Liver (tissue), 8 donors: ENCODE measurements at regions not wholly inside any gene's neighbourhood (a gene's known extent, or its start where the extent isn't known, plus 50 kb on each side); places are given as distances from the start of the nearest gene placed in this dataset.

ENCODE experiments used
- DNase-seq: peaks from one replicate; pipeline ENCODE4 v3.0.0-alpha.2; 2017; ENCODE audit warnings: low spot score
- H3K27ac ChIP-seq, 2 donors: one replicate each; pipeline ENCODE4 v1.7.0; 2013; ENCODE audit warnings: inconsistent platforms in 2 of 2, low read length in 2 of 2, control low read depth in 1 of 2, low read depth in 1 of 2, mild to moderate bottlenecking in 1 of 2
- H3K27me3 ChIP-seq, 4 donors: one replicate each; pipeline versions ENCODE4 v1.6.1 to v1.7.0; 2013; ENCODE audit warnings: low read length in 3 of 4, inconsistent platforms in 1 of 4, mild to moderate bottlenecking in 1 of 4, moderate library complexity in 1 of 4; ENCODE audit not compliant: control insufficient read depth in 4 of 4, insufficient read depth in 4 of 4
- H3K36me3 ChIP-seq, 4 donors: one replicate each; pipeline versions ENCODE4 v1.6.1 to v1.7.0; 2013; ENCODE audit warnings: low read length in 3 of 4, mild to moderate bottlenecking in 3 of 4, low read depth in 1 of 4, moderate library complexity in 1 of 4; ENCODE audit not compliant: control insufficient read depth in 4 of 4, insufficient read depth in 3 of 4
- H3K4me1 ChIP-seq, 4 donors: one replicate each; pipeline versions ENCODE4 v1.6.1 to v1.7.0; 2013; ENCODE audit warnings: low read length in 3 of 4, mild to moderate bottlenecking in 3 of 4, moderate library complexity in 1 of 4; ENCODE audit not compliant: control insufficient read depth in 4 of 4, insufficient read depth in 4 of 4
- H3K4me3 ChIP-seq, 3 donors: one replicate each; pipeline versions ENCODE4 v1.6.1 to v1.7.0; 2013; ENCODE audit warnings: low read length in 3 of 3, control low read depth in 1 of 3, low read depth in 1 of 3, mild to moderate bottlenecking in 1 of 3
- H3K9ac ChIP-seq, 2 donors: one replicate each; pipeline ENCODE4 v1.7.0; 2013; ENCODE audit warnings: low read length in 2 of 2, mild to moderate bottlenecking in 2 of 2, moderate library complexity in 2 of 2, control low read depth in 1 of 2, low read depth in 1 of 2
- H3K9me3 ChIP-seq, 4 donors: one replicate each; pipeline versions ENCODE4 v1.6.1 to v1.7.0; 2013; ENCODE audit warnings: low read length in 3 of 4; ENCODE audit not compliant: control insufficient read depth in 4 of 4
- EGR1 ChIP-seq, 2 donors: IDR thresholded peaks; 2 replicates each; pipeline ENCODE4 v1.6.1; 2016 to 2018; ENCODE audit warnings: antibody characterized with exemption in 2 of 2, low read depth in 2 of 2
- FOXA1 ChIP-seq: IDR thresholded peaks from 2 replicates; pipeline ENCODE4 v1.6.1; 2016; ENCODE audit warnings: antibody characterized with exemption
- FOXA2 ChIP-seq: IDR thresholded peaks from 2 replicates; pipeline ENCODE4 v1.6.1; 2016; ENCODE audit warnings: antibody characterized with exemption
- GABPA ChIP-seq, 2 donors: IDR thresholded peaks in 1 of 2; conservative IDR thresholded peaks in 1 of 2; 2 replicates each; pipeline ENCODE4 v1.6.1; 2016; ENCODE audit warnings: antibody characterized with exemption in 2 of 2, mild to moderate bottlenecking in 1 of 2, moderate library complexity in 1 of 2
- HNF4A ChIP-seq, 2 donors: conservative IDR thresholded peaks; 2 replicates each; pipeline ENCODE4 v1.6.1; 2016; ENCODE audit warnings: antibody characterized with exemption in 2 of 2, mild to moderate bottlenecking in 2 of 2
- HNF4G ChIP-seq: IDR thresholded peaks from 2 replicates; pipeline ENCODE4 v1.6.1; 2016; ENCODE audit warnings: antibody characterized with exemption
- JUND ChIP-seq, 2 donors: IDR thresholded peaks; 2 replicates each; pipeline ENCODE4 v1.6.1; 2016; ENCODE audit warnings: antibody characterized with exemption in 2 of 2
- NR2F2 ChIP-seq: IDR thresholded peaks from 2 replicates; pipeline ENCODE4 v1.6.1; 2016; ENCODE audit warnings: antibody characterized with exemption
- RAD21 ChIP-seq, 2 donors: IDR thresholded peaks; 2 replicates each; pipeline ENCODE4 v1.6.1; 2016; ENCODE audit warnings: antibody characterized with exemption in 2 of 2, mild to moderate bottlenecking in 2 of 2
- RXRA ChIP-seq, 2 donors: IDR thresholded peaks; 2 replicates each; pipeline ENCODE4 v1.6.1; 2017 to 2018; ENCODE audit warnings: antibody characterized with exemption in 2 of 2, mild to moderate bottlenecking in 1 of 2
- SP1 ChIP-seq: IDR thresholded peaks from 2 replicates; pipeline ENCODE4 v1.6.1; 2018; ENCODE audit warnings: antibody characterized with exemption, mild to moderate bottlenecking
- TAF1 ChIP-seq: conservative IDR thresholded peaks from 2 replicates; pipeline ENCODE4 v1.6.1; 2016; ENCODE audit warnings: antibody characterized with exemption, mild to moderate bottlenecking
- YY1 ChIP-seq: IDR thresholded peaks from 2 replicates; pipeline ENCODE4 v1.6.1; 2016; ENCODE audit warnings: antibody characterized with exemption, mild to moderate bottlenecking
- WGBS: extraction: QIAGEN DNeasy Blood & Tissue Kit; methylation state at CpG from one replicate; pipeline ENCODE4 v1.1.7; 2013; 5-methylcytosine and 5-hydroxymethylcytosine counted together
- TF ChIP-seq, protein P1 (sequence below): IDR thresholded peaks from 2 replicates; pipeline ENCODE4 v1.6.1; 2016; ENCODE audit warnings: antibody characterized with exemption
- TF ChIP-seq, protein P2 (sequence below): IDR thresholded peaks from 2 replicates; pipeline ENCODE4 v1.6.1; 2016; ENCODE audit warnings: antibody characterized with exemption
- TF ChIP-seq, protein P3 (sequence below): IDR thresholded peaks from 2 replicates; pipeline ENCODE4 v1.6.1; 2016; ENCODE audit warnings: antibody characterized with exemption
- TF ChIP-seq, protein P4 (sequence below): IDR thresholded peaks from 2 replicates; pipeline ENCODE4 v1.6.1; 2016; ENCODE audit warnings: antibody characterized with exemption, mild to moderate bottlenecking
- TF ChIP-seq, protein P5 (sequence below): fragments of 150-350 bp; IDR thresholded peaks from 2 replicates; pipeline ENCODE4 v1.5.1; 2017; ENCODE audit warnings: improper control_type of control experiment, low read depth, low read length; ENCODE audit not compliant: missing input control
- donor health status: healthy.
- donor health status: healthy.
- donor health status: healthy.
- donor health status: healthy.
- donor health status: healthy.

DNA sequence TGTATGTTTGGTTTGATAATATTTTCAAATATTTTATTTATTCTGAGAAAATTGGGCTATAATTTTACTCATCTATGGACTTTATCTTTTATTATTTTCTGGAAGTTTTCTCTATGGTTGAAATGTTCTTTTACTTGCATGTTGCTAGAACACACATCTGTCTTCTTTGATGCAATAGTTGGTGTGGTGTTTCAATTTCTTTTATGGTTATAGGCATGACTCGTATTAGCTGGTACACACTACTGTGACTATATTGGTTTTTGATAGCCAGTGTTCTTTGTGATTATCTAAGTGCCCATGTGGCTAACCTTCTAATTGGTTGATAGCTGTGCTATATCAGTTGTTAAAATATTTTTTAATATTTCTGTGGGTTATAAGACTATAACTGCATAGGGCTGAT, 1343.3 kb upstream of the GJE1 start (continued):
- TF ChIP-seq, protein P1, sequence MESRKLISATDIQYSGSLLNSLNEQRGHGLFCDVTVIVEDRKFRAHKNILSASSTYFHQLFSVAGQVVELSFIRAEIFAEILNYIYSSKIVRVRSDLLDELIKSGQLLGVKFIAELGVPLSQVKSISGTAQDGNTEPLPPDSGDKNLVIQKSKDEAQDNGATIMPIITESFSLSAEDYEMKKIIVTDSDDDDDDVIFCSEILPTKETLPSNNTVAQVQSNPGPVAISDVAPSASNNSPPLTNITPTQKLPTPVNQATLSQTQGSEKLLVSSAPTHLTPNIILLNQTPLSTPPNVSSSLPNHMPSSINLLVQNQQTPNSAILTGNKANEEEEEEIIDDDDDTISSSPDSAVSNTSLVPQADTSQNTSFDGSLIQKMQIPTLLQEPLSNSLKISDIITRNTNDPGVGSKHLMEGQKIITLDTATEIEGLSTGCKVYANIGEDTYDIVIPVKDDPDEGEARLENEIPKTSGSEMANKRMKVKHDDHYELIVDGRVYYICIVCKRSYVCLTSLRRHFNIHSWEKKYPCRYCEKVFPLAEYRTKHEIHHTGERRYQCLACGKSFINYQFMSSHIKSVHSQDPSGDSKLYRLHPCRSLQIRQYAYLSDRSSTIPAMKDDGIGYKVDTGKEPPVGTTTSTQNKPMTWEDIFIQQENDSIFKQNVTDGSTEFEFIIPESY, result no peak
- no peak for TF ChIP-seq NR2F2
- TF ChIP-seq, protein P2, sequence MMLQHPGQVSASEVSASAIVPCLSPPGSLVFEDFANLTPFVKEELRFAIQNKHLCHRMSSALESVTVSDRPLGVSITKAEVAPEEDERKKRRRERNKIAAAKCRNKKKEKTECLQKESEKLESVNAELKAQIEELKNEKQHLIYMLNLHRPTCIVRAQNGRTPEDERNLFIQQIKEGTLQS, result no peak
- TF ChIP-seq RAD21 (IDR thresholded peaks at IDR 0.05), result no peak
- TF ChIP-seq FOXA2, result no peak
- TF ChIP-seq TAF1, result no peak
- TF ChIP-seq FOXA1, result no peak
- TF ChIP-seq JUND (IDR thresholded peaks at IDR 0.05), result no peak
- TF ChIP-seq RXRA (IDR thresholded peaks at IDR 0.05), result no peak
- no peak for TF ChIP-seq EGR1 (IDR thresholded peaks at IDR 0.05; ENCODE audit: low read depth in 2 of 2)

DNA sequence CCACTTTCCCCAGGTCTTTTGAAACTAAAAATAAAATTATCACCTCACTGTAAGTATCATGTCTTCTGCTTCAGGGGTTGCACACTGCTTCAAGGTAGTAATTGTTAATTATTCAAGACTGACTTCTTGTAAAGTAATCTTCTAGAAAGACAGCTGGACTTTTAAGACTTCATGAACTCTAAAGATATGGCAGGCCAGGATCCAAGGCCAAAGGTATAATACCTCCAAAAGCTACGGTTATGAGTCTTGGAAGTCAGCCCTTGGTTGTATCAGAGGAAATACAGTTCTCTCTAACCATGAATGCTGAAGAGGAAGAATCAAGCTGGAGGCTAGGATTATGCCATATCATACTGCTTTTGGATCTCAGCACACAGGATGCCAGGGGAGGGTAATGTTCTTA, 1346.8 kb upstream of the GJE1 start:
- Histone ChIP-seq H3K9ac (no peak overlapping the region), H3K27me3 (no peaks in the 10 kb centered on the region), H3K4me1 (no peaks in the 10 kb centered on the region), H3K36me3 (no peaks in the 10 kb centered on the region), H3K4me3 (no peak overlapping the region), H3K27ac (no peak overlapping the region), H3K9me3 (no peaks in the 10 kb centered on the region)
- DNase-seq, result no peak
- TF ChIP-seq, protein P3, sequence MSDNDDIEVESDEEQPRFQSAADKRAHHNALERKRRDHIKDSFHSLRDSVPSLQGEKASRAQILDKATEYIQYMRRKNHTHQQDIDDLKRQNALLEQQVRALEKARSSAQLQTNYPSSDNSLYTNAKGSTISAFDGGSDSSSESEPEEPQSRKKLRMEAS, result no peak
- TF ChIP-seq, protein P2, result no peak
- TF ChIP-seq JUND (IDR thresholded peaks at IDR 0.05), result no peak
- no peak for TF ChIP-seq SP1
- no peak for TF ChIP-seq HNF4G
- no peak for TF ChIP-seq RXRA (IDR thresholded peaks at IDR 0.05)
- no peak for TF ChIP-seq NR2F2
- TF ChIP-seq, protein P1, result no peak
- TF ChIP-seq RAD21 (IDR thresholded peaks at IDR 0.05), result no peak
- no peak for TF ChIP-seq HNF4A (conservative IDR thresholded peaks at IDR 0.05)
- TF ChIP-seq YY1, result no peak
- TF ChIP-seq, protein P4, sequence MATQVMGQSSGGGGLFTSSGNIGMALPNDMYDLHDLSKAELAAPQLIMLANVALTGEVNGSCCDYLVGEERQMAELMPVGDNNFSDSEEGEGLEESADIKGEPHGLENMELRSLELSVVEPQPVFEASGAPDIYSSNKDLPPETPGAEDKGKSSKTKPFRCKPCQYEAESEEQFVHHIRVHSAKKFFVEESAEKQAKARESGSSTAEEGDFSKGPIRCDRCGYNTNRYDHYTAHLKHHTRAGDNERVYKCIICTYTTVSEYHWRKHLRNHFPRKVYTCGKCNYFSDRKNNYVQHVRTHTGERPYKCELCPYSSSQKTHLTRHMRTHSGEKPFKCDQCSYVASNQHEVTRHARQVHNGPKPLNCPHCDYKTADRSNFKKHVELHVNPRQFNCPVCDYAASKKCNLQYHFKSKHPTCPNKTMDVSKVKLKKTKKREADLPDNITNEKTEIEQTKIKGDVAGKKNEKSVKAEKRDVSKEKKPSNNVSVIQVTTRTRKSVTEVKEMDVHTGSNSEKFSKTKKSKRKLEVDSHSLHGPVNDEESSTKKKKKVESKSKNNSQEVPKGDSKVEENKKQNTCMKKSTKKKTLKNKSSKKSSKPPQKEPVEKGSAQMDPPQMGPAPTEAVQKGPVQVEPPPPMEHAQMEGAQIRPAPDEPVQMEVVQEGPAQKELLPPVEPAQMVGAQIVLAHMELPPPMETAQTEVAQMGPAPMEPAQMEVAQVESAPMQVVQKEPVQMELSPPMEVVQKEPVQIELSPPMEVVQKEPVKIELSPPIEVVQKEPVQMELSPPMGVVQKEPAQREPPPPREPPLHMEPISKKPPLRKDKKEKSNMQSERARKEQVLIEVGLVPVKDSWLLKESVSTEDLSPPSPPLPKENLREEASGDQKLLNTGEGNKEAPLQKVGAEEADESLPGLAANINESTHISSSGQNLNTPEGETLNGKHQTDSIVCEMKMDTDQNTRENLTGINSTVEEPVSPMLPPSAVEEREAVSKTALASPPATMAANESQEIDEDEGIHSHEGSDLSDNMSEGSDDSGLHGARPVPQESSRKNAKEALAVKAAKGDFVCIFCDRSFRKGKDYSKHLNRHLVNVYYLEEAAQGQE, result no peak
- no peak for TF ChIP-seq EGR1 (IDR thresholded peaks at IDR 0.05; ENCODE audit: low read depth in 2 of 2)
- TF ChIP-seq, protein P5, sequence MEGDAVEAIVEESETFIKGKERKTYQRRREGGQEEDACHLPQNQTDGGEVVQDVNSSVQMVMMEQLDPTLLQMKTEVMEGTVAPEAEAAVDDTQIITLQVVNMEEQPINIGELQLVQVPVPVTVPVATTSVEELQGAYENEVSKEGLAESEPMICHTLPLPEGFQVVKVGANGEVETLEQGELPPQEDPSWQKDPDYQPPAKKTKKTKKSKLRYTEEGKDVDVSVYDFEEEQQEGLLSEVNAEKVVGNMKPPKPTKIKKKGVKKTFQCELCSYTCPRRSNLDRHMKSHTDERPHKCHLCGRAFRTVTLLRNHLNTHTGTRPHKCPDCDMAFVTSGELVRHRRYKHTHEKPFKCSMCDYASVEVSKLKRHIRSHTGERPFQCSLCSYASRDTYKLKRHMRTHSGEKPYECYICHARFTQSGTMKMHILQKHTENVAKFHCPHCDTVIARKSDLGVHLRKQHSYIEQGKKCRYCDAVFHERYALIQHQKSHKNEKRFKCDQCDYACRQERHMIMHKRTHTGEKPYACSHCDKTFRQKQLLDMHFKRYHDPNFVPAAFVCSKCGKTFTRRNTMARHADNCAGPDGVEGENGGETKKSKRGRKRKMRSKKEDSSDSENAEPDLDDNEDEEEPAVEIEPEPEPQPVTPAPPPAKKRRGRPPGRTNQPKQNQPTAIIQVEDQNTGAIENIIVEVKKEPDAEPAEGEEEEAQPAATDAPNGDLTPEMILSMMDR, result no peak
- TF ChIP-seq GABPA (IDR thresholded peaks at IDR 0.05 in 1 of 2, conservative IDR thresholded peaks at IDR 0.05 in 1 of 2), result no peak
- TF ChIP-seq FOXA1, result no peak
- TF ChIP-seq FOXA2, result no peak
- WGBS, result 83% methylated on average over 1 of the region's 1 CpG
